NCI-H1048 (cell line): ENCODE measurements at regions not wholly inside any gene's neighbourhood (a gene's known extent, or its start where the extent isn't known, plus 50 kb on each side); places are given as distances from the start of the nearest gene placed in this dataset.

Experiments used
- DNase-seq: peaks from one replicate; lab custom pipeline; 2025; lab: John Stamatoyannopoulos, UW

GRCh38 chr11:116112087-116112935 is 608.1 kb upstream of the CADM1 start:
- no peak for DNase-seq

DNA sequence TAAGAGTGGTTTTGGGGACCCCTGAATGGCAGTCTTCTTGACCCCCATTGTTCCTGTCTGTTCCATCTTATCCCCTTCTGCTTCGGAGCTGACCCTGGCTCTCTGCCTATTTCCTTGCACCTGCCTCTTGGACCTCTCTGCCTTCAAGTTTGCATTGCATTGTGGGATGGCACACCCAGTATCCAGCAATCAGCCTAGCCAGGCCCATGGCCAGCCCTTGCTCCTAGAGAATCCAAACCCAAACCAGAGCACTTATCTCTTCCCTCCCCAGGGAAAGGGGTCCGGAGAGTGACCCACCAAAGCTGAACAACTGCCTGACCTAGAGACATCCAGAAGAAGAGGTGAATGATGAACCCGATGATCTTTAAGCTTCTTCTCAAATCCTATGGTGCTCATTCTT is 607.3 kb upstream of the CADM1 start:
- no peak for DNase-seq

DNA sequence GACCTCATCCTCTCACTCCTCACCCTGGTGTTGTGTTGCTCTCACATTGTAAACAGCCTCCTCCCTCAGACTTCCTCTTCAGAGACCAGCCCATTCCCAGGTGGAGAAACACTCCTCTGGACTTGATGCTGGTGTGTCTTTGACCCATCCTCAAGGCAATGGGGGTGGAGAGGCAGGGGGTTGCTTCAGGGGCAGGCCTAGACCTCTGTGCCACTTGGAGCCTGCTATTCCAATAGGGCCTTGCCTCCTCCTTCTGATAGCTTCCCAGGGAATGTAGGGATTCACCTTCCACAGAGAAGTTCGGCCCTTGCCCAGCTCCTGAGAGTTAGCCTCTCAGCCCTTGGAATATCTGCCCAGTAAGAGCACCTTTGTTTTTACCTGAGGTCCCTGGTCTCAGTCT is 606.6 kb upstream of the CADM1 start:
- DNase-seq: no peak

- no peak for DNase-seq
Observed at GRCh38 chr11:116110356-116110755, 606.1 kb upstream of the CADM1 start.

DNA sequence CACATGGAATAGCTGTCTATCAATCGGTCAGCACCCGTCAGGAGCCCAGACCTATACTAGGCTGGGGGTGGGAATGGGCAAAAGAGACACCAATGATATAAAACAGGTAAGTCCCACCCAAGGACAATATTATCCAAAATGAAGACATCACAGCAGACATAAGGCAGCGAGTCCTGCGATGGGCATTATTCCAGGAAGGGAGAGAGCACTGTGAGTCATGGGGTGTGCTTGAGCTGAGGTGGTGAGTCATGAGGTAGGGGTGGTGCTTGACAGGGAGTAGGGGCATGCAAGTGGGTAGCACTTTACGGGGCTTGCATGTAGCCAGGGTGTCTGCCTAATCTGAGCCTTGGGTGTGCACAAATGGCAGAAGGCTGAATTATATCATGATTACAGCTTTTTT is 605.0 kb upstream of the CADM1 start:
- DNase-seq: no peak

- DNase-seq: no peak
Observed at GRCh38 chr11:116108161-116108560, 603.9 kb upstream of the CADM1 start.

DNA sequence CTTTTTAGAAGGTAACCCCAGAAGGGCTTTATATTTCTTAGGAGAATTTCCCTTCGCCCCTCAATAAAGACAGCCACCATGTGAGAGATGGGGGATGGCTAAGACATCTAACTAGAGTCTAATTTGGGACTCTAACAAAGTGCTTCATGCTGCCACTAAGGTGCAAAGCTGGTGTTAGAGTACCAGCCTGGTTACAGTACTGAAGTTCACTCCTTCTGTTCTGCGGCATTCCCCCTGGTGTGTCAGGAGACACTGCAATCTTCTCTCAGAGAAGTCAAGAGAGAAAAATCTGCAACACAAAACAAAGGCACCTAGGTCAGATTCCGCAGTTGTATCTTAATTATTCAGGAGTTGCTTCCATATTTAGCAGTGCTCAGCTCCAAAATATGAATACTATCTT is 603.0 kb upstream of the CADM1 start:
- DNase-seq: no peak

DNA sequence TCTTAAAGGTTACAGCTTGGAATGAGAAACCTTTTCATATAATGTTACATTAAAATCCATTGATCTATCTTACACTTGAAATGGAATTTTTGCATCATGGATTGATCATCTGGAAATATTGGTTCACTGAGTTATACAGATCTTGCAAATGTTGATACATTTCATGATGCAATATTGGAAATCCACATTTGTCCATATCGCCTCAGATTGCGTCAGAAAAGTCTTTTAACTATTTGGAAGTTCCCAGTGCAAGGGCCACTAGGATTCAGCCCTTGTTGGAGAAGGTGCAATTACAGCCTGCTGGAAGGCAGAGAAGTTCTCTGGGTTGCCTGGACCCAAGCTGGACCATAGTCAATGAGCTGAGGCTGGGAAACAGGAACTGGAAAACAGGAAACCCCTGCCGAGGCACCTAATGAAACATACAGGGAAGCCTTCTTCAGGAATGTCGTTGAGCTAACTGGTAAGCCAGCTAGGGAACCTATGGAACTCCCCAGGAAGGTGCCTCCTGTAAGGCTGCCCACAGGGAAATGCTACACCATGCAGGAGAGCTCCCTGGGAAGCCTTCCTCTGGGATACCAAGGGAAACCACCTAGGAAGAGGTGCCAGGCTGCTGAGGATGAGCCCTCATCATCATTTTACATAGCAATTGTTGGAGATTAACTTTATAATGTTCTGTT is 600.4 kb upstream of the CADM1 start:
- DNase-seq: no peak

GRCh38 chr11:116101902-116102301 is 597.7 kb upstream of the CADM1 start:
- no peak for DNase-seq

GRCh38 chr11:116100016-116100415 is 595.8 kb upstream of the CADM1 start:
- no peak for DNase-seq

DNA sequence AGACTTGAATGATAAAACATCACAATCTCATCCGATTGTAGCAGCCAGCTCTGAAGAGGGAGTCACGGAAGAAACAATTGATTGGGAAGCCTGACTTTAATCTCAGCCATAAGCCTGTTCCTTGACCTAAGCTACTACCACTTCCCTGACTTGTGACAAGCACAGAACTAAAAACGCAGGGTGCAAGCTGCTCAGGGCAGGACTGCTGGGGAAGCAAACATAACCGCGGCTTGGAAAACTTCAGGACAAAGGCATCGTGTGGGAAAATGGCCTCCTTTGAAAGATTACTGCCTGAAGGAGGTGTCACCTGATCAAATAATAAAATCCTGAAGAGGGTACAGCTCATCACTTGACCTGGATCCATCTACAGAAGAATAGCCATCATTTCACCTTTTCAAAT is 595.3 kb upstream of the CADM1 start:
- no peak for DNase-seq

GRCh38 chr11:116096272-116096995 is 592.2 kb upstream of the CADM1 start:
- no peak for DNase-seq

DNA sequence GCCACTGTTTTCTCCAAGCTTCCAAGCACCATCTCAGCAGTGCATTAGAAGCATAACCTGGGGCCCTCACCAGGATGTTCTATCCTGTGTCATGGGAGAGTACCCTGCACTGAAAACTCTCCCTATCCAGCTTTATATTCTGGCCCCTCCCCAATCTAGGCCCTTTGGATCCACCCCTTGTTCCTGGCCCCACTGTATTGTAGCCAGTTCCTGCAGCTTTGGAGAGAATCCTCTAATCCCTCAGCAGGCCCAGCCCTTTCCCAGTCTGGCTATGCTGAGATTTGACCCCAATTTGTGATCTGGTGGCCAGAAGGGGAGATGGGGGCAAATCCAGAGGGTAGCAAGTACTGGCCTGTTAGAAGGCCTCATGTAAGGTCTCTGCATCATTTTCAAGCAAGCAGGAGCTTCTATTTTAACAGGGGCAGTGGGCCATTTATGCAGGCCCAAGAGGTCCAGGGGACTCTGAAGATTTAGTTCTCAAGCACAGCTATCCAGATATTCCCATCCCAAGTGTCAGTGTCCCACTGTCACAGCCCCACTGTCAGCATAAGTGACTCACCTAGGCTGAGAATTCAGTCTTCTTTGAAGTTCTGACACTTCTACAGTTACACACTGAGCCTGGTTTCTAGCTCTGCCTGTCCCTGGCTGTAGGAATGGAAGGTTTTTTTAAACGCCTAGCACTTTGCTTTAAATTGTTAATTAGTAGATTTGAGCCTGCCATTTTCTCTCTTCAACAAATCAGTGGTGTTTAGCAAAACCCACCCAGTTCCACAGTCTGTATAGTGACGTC is 589.5 kb upstream of the CADM1 start:
- no peak for DNase-seq

- no peak for DNase-seq
Observed at GRCh38 chr11:116093065-116093464, 588.9 kb upstream of the CADM1 start.

DNA sequence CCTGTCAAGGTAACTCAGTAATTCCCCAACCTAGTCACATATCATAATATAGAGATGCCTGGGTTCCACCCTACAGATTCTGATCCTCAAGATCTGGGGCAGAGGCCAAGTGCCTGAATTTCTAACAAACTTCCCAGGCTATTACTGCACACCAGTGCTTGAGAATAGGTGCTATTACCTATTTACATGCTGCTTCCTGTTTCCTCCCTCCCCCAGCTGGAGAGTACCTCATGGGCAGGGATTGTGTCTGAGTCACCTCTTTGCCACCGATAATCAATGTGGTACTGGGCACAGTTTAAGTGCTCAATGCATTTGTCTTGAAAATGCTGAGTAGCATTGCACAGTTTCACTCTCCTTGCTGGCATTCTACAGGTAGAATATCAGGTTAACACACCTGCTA is 582.2 kb upstream of the CADM1 start:
- DNase-seq: no peak

GRCh38 chr11:116085031-116085635 is 580.9 kb upstream of the CADM1 start:
- DNase-seq: no peak

- DNase-seq: no peak
Observed at GRCh38 chr11:116084511-116084910, 580.3 kb upstream of the CADM1 start.

DNA sequence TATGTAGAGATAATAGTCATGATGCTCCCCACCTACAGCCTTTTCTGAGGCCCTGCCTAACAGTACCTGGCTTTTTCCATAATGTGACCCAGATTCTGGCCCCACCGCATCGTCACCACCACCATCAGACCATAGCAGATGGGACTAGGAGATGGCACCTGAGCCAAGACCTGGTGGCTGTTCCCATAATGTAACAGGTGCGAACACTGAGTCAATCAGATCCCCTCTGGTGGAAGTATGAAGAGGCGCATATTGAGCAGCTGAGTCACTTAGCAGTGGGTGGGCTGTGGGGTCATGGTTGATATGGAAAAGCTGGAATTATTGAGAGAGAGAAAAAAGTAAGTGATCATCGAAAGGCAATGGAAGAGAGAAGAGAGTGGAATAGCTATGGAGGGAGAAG is 578.0 kb upstream of the CADM1 start:
- no peak for DNase-seq

GRCh38 chr11:116079580-116079979 is 575.4 kb upstream of the CADM1 start:
- no peak for DNase-seq

DNA sequence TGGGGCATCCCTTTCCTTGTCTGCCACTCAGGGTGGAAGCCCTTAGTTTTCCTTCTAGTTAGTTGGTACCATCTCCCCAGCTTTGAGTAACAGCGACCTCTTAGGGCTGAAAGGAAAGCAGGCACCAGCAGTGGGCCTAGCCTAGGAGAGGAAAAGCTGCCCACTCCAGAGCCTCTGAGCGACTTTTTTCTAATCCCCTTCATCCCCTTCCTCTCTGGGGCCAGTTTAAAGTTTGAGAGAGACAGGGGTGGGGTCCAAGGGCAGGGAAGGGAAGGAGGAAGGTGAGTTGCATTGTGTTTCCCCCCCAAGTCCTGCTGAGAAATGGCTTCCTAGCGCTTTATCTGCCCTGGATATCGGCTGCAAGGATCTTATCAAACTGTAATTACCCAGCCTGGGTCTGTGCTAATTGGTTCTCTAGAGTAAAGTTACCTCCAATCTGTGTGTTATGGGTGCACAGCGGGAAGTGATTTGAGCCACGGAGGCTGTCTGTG is 573.9 kb upstream of the CADM1 start:
- DNase-seq: no peak

DNA sequence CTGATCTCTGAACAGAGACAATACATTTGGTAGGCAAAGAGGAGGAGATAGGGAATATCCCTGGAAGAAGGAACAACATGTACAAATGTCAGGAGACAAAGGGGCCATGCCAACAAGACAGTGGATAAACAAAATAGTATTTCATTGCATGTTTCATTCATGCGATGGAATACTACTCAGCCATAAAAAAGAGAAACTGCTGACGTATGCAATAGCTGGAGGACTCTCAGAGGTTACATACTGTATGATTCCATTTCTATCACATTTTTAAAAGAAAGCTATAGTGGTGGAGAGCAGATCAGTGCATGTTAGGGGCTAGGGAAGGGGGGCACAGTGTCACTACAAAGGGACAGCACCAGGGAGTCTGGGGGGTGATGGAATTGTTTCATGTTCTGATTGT is 572.9 kb upstream of the CADM1 start:
- no peak for DNase-seq
